H9 (cell line): ENCODE measurements at regions not wholly inside any gene's neighbourhood (a gene's known extent, or its start where the extent isn't known, plus 50 kb on each side); places are given as distances from the start of the nearest gene placed in this dataset.

ENCODE experiments used
- DNase-seq: peaks from one replicate; pipeline ENCODE4 v3.0.0-alpha.2; 2017
- H2AFZ ChIP-seq: one replicate; pipeline ENCODE4 v1.6.1; 2013; ENCODE audit warnings: mild to moderate bottlenecking, low read length, control low read depth, moderate library complexity
- H2AK5ac ChIP-seq: 2 replicates; pipeline ENCODE4 v1.6.1; 2013; ENCODE audit warnings: low read length, control low read depth, mixed read lengths; ENCODE audit not compliant: insufficient read length
- H2BK120ac ChIP-seq: one replicate; pipeline ENCODE4 v1.6.1; 2013; ENCODE audit warnings: low read depth, mild to moderate bottlenecking, low read length, control low read depth, inconsistent platforms; ENCODE audit not compliant: poor library complexity, severe bottlenecking
- H2BK12ac ChIP-seq: 2 replicates; pipeline ENCODE4 v1.6.1; 2013; ENCODE audit warnings: low read length, control low read depth, mixed read lengths, low read depth; ENCODE audit not compliant: insufficient read length
- H2BK15ac ChIP-seq: 2 replicates; pipeline ENCODE4 v1.6.1; 2013; ENCODE audit warnings: low read depth, low read length, control low read depth
- H2BK20ac ChIP-seq: one replicate; pipeline ENCODE4 v1.6.1; 2013; ENCODE audit warnings: low read depth, mild to moderate bottlenecking, low read length, control low read depth, inconsistent platforms; ENCODE audit not compliant: poor library complexity, severe bottlenecking
- H2BK5ac ChIP-seq: 2 replicates; pipeline ENCODE4 v1.6.1; 2013; ENCODE audit warnings: low read length, control low read depth, mixed read lengths; ENCODE audit not compliant: insufficient read length
- H3K14ac ChIP-seq: 2 replicates; pipeline ENCODE4 v1.6.1; 2013; ENCODE audit warnings: low read length, control low read depth; ENCODE audit not compliant: insufficient read depth
- H3K18ac ChIP-seq: 2 replicates; pipeline ENCODE4 v1.6.1; 2013; ENCODE audit warnings: low read depth, mild to moderate bottlenecking, mixed read lengths, low read length, control low read depth; ENCODE audit not compliant: insufficient read length
- H3K23ac ChIP-seq: 2 replicates; pipeline ENCODE4 v1.6.1; 2013; ENCODE audit warnings: low read length, control low read depth, mixed read lengths, low read depth; ENCODE audit not compliant: insufficient read length
- H3K23me2 ChIP-seq: 2 replicates; pipeline ENCODE4 v1.6.1; 2013; ENCODE audit warnings: low read depth, mild to moderate bottlenecking, mixed read lengths, low read length, control low read depth; ENCODE audit not compliant: insufficient read length, poor library complexity, severe bottlenecking
- H3K27ac ChIP-seq: 2 replicates; pipeline ENCODE4 v1.5.1; 2013; ENCODE audit warnings: low read length, control low read depth, mixed read lengths, low read depth; ENCODE audit not compliant: insufficient read length
- H3K27me3 ChIP-seq: 2 replicates; pipeline ENCODE4 v1.6.1; 2013; ENCODE audit warnings: low read length, control low read depth, inconsistent platforms; ENCODE audit not compliant: insufficient read depth
- H3K4ac ChIP-seq: 2 replicates; pipeline ENCODE4 v1.6.1; 2013; ENCODE audit warnings: low read depth, mild to moderate bottlenecking, control low read depth, inconsistent platforms, low read length, moderate library complexity
- H3K4me1 ChIP-seq: 2 replicates; pipeline ENCODE4 v1.6.1; 2013; ENCODE audit warnings: low read length, control low read depth, inconsistent platforms; ENCODE audit not compliant: insufficient read depth
- H3K4me2 ChIP-seq: 2 replicates; pipeline ENCODE4 v1.6.1; 2013; ENCODE audit warnings: low read length, control low read depth, mixed read lengths; ENCODE audit not compliant: insufficient read length, insufficient read depth
- H3K56ac ChIP-seq: 2 replicates; pipeline ENCODE4 v1.6.1; 2013; ENCODE audit warnings: low read depth, mild to moderate bottlenecking, mixed read lengths, low read length, control low read depth; ENCODE audit not compliant: insufficient read length
- H3K79me1 ChIP-seq: 2 replicates; pipeline ENCODE4 v1.6.1; 2013; ENCODE audit warnings: low read depth, mild to moderate bottlenecking, moderate library complexity, low read length, control low read depth, inconsistent platforms; ENCODE audit not compliant: insufficient read depth, poor library complexity, severe bottlenecking
- H3K79me2 ChIP-seq: 2 replicates; pipeline ENCODE4 v1.6.1; 2013; ENCODE audit warnings: low read length, control low read depth, inconsistent platforms; ENCODE audit not compliant: insufficient read depth
- H3K9ac ChIP-seq: 2 replicates; pipeline ENCODE4 v1.6.1; 2013; ENCODE audit warnings: low read length, control low read depth, mixed read lengths; ENCODE audit not compliant: insufficient read length; ENCODE audit errors: extremely low read depth
- H3K9me3 ChIP-seq: one replicate; pipeline ENCODE4 v1.6.1; 2013; ENCODE audit warnings: low read depth, low read length, inconsistent platforms; ENCODE audit not compliant: control insufficient read depth
- H3T11ph ChIP-seq: one replicate; pipeline ENCODE4 v1.6.1; 2013; ENCODE audit warnings: mild to moderate bottlenecking, low read length, control low read depth, inconsistent platforms
- H4K20me1 ChIP-seq: one replicate; pipeline ENCODE4 v1.6.1; 2013; ENCODE audit not compliant: control insufficient read depth, insufficient read length, insufficient read depth
- H4K5ac ChIP-seq: 2 replicates; pipeline ENCODE4 v1.6.1; 2013; ENCODE audit warnings: low read depth, mild to moderate bottlenecking, mixed read lengths, low read length, control low read depth; ENCODE audit not compliant: insufficient read length
- H4K8ac ChIP-seq: replicated peaks from 2 replicates; pipeline ENCODE4 v1.6.1; 2013; ENCODE audit warnings: low read length, control low read depth, mixed read lengths, low read depth; ENCODE audit not compliant: insufficient read length
- H4K91ac ChIP-seq: 2 replicates; pipeline ENCODE4 v1.6.1; 2013; ENCODE audit warnings: low read depth, mild to moderate bottlenecking, moderate library complexity, mixed read lengths, low read length, control low read depth; ENCODE audit not compliant: insufficient read length
- H3K27ac Mint-ChIP-seq, 3 experiments: 2 replicates in 2 of 3; 3 replicates in 1 of 3; pipeline ENCODE4 v1.8.0; 2020 to 2021; ENCODE audit warnings: mixed read lengths in 3 of 3, mild to moderate bottlenecking in 1 of 3, moderate library complexity in 1 of 3
- H3K27me3 Mint-ChIP-seq: 2 replicates; pipeline ENCODE4 v1.8.0; 2021; ENCODE audit warnings: low read depth, mild to moderate bottlenecking, moderate library complexity, mixed read lengths
- H3K36me3 Mint-ChIP-seq, 3 experiments: 2 replicates in 2 of 3; 3 replicates in 1 of 3; pipeline ENCODE4 v1.8.0; 2020 to 2021; ENCODE audit warnings: low read depth in 3 of 3, mixed read lengths in 3 of 3; ENCODE audit not compliant: insufficient read depth in 1 of 3
- H3K4me1 Mint-ChIP-seq, 2 experiments: 2 replicates each; pipeline ENCODE4 v1.8.0; 2020; ENCODE audit warnings: mixed read lengths in 2 of 2
- H3K4me3 Mint-ChIP-seq, 2 experiments: 2 replicates in 1 of 2; 3 replicates in 1 of 2; pipeline ENCODE4 v1.8.0; 2020 to 2021; ENCODE audit warnings: mild to moderate bottlenecking in 2 of 2, mixed read lengths in 2 of 2, moderate library complexity in 1 of 2
- H3K9me3 Mint-ChIP-seq, 2 experiments: 2 replicates in 1 of 2; 3 replicates in 1 of 2; pipeline ENCODE4 v1.8.0; 2020; ENCODE audit warnings: mild to moderate bottlenecking in 2 of 2, mixed read lengths in 2 of 2, moderate library complexity in 1 of 2
- WGBS: extraction: QIAGEN DNeasy Blood & Tissue Kit; methylation state at CpG from one replicate; pipeline ENCODE4 v1.1.7; 2013; ENCODE audit warnings: missing lambda C conversion rate, low lambda C conversion rate, mixed read lengths; ENCODE audit not compliant: insufficient read length; ENCODE audit errors: extremely low coverage; 5-methylcytosine and 5-hydroxymethylcytosine counted together
- TF ChIP-seq, protein P1 (sequence below): fragments of 200-600 bp; sonication (generic); conservative IDR thresholded peaks from 3 replicates; pipeline ENCODE4 v1.8.0; 2021; ENCODE audit warnings: antibody characterized with exemption, mild to moderate bottlenecking

DNA sequence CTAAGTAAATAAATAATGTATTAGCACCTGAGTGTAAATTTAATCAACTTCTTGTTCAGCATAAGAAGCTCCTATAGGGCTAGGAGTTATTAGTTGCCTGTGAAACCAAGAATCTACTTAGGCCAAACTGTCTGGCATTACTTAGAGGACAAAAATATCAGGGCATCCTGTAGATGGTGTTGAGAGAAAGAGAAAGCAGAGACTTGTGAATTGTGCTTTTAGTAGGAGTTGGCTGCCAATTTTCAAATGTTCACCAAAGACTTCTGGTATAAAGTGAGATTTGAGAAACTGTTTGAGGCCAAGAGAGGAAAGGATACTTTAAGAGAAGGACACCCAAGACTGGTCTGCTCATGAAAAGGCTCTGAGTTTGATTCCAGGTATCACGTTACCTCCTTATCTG, 315.5 kb upstream of the DEPDC1 start:
- Histone ChIP-seq H2AFZ (no peak overlapping the region), H2BK15ac (no peak overlapping the region)
- WGBS, result no CpG with 5 or more reads among the region's 1 CpG

More for the DNA sequence above, 315.5 kb upstream of the DEPDC1 start:
- Histone ChIP-seq H4K8ac (no peak overlapping the region), H4K5ac (no peak overlapping the region), H2BK12ac (no peak overlapping the region), H3K18ac (no peak overlapping the region), H3K79me2 (no peaks in the 10 kb centered on the region), H3K79me1 (no peaks in the 10 kb centered on the region), H3K56ac (no peak overlapping the region), H2BK5ac (no peak overlapping the region), H2BK120ac (no peak overlapping the region), H4K20me1 (no peaks in the 10 kb centered on the region), H3K27ac (no peak overlapping the region), H3K23ac (no peak overlapping the region), H2AK5ac (no peak overlapping the region), H3K9me3 (no peaks in the 10 kb centered on the region), H3K14ac (no peak overlapping the region), H3K4me2 (no peak overlapping the region), H3T11ph (no peak overlapping the region), H3K4ac (no peak overlapping the region), H3K9ac (no peak overlapping the region), H3K27me3 (no peaks in the 10 kb centered on the region), H3K4me1 (no peaks in the 10 kb centered on the region), H4K91ac (no peak overlapping the region), H2BK20ac (no peak overlapping the region), H3K23me2 (no peaks in the 10 kb centered on the region)
- H3K4me1 Mint-ChIP-seq, result peaks cover 3 to 6% of the 10 kb centered on the region in 2 experiments
- TF ChIP-seq, protein P1, sequence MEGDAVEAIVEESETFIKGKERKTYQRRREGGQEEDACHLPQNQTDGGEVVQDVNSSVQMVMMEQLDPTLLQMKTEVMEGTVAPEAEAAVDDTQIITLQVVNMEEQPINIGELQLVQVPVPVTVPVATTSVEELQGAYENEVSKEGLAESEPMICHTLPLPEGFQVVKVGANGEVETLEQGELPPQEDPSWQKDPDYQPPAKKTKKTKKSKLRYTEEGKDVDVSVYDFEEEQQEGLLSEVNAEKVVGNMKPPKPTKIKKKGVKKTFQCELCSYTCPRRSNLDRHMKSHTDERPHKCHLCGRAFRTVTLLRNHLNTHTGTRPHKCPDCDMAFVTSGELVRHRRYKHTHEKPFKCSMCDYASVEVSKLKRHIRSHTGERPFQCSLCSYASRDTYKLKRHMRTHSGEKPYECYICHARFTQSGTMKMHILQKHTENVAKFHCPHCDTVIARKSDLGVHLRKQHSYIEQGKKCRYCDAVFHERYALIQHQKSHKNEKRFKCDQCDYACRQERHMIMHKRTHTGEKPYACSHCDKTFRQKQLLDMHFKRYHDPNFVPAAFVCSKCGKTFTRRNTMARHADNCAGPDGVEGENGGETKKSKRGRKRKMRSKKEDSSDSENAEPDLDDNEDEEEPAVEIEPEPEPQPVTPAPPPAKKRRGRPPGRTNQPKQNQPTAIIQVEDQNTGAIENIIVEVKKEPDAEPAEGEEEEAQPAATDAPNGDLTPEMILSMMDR, result no peak
- no peaks in the 10 kb centered on the region for H3K9me3 Mint-ChIP-seq
- DNase-seq, result no peak
- H3K4me3 Mint-ChIP-seq, result no peak overlapping the region
- H3K27me3 Mint-ChIP-seq, result no peaks in the 10 kb centered on the region
- H3K36me3 Mint-ChIP-seq, result no peaks in the 10 kb centered on the region
- H3K27ac Mint-ChIP-seq, result no peak overlapping the region
